ENCODE measurements at regions not wholly inside any gene's neighbourhood (a gene's known extent, or its start where the extent isn't known, plus 50 kb on each side); places are given as distances from the start of the nearest gene placed in this dataset.
"Not testable (repeated sequence)": the region's sequence is repeated elsewhere in the genome, so short reads cannot be mapped to it uniquely, and the experiment has no call there.

GRCh38 chr18:40249390-40250080 is 1705.5 kb upstream of the PIK3C3 start:
- no peak for DNase-seq (ENCODE audit: low read depth)

GRCh38 chr18:40245612-40246011 is 1709.4 kb upstream of the PIK3C3 start:
- not testable (repeated sequence) for DNase-seq (ENCODE audit: low read depth)

- no peak for DNase-seq (ENCODE audit: low read depth)
Observed at GRCh38 chr18:40243607-40244006, 1711.4 kb upstream of the PIK3C3 start.

- no peak for DNase-seq (ENCODE audit: low read depth)
Observed at GRCh38 chr18:40235836-40236235, 1719.2 kb upstream of the PIK3C3 start.

- DNase-seq (ENCODE audit: low read depth) = no peak
Observed at GRCh38 chr18:40235323-40235722, 1719.7 kb upstream of the PIK3C3 start.

GRCh38 chr18:40233931-40234616 is 1721.0 kb upstream of the PIK3C3 start:
- DNase-seq (ENCODE audit: low read depth) = no peak

GRCh38 chr18:40222776-40223175 is 1732.3 kb upstream of the PIK3C3 start:
- DNase-seq (ENCODE audit: low read depth) = no peak

GRCh38 chr18:40216856-40217255 is 1738.2 kb upstream of the PIK3C3 start:
- no peak for DNase-seq (ENCODE audit: low read depth)

GRCh38 chr18:40215979-40216378 is 1739.1 kb upstream of the PIK3C3 start:
- no peak for DNase-seq (ENCODE audit: low read depth)

GRCh38 chr18:40210696-40211095 is 1744.3 kb upstream of the PIK3C3 start:
- no peak for DNase-seq (ENCODE audit: low read depth)

GRCh38 chr18:40208958-40209357 is 1746.1 kb upstream of the PIK3C3 start:
- no peak for DNase-seq (ENCODE audit: low read depth)

GRCh38 chr18:40197711-40198110 is 1757.3 kb upstream of the PIK3C3 start:
- no peak for DNase-seq (ENCODE audit: low read depth)

GRCh38 chr18:40186677-40187076 is 1768.4 kb upstream of the PIK3C3 start:
- no peak for DNase-seq (ENCODE audit: low read depth)

GRCh38 chr18:40179729-40180461 is 1775.1 kb upstream of the PIK3C3 start:
- DNase-seq (ENCODE audit: low read depth) = no peak

GRCh38 chr18:40168026-40168425 is 1787.0 kb upstream of the PIK3C3 start:
- no peak for DNase-seq (ENCODE audit: low read depth)

- DNase-seq (ENCODE audit: low read depth) = no peak
Observed at GRCh38 chr18:40163254-40163653, 1791.8 kb upstream of the PIK3C3 start.

- DNase-seq (ENCODE audit: low read depth) = no peak
Observed at GRCh38 chr18:40160361-40160760, 1794.7 kb upstream of the PIK3C3 start.

- no peak for DNase-seq (ENCODE audit: low read depth)
Observed at GRCh38 chr18:40159141-40160017, 1795.7 kb upstream of the PIK3C3 start.

GRCh38 chr18:40157120-40157519 is 1797.9 kb upstream of the PIK3C3 start:
- no peak for DNase-seq (ENCODE audit: low read depth)

- DNase-seq (ENCODE audit: low read depth) = no peak
Observed at GRCh38 chr18:40152859-40153258, 1802.2 kb upstream of the PIK3C3 start.

- no peak for DNase-seq (ENCODE audit: low read depth)
Observed at GRCh38 chr18:40148960-40149359, 1806.1 kb upstream of the PIK3C3 start.

GRCh38 chr18:40133253-40133652 is 1821.8 kb upstream of the PIK3C3 start:
- no peak for DNase-seq (ENCODE audit: low read depth)
